ENCODE measurements at regions not wholly inside any gene's neighbourhood (a gene's known extent, or its start where the extent isn't known, plus 50 kb on each side); places are given as distances from the start of the nearest gene placed in this dataset.

DNA sequence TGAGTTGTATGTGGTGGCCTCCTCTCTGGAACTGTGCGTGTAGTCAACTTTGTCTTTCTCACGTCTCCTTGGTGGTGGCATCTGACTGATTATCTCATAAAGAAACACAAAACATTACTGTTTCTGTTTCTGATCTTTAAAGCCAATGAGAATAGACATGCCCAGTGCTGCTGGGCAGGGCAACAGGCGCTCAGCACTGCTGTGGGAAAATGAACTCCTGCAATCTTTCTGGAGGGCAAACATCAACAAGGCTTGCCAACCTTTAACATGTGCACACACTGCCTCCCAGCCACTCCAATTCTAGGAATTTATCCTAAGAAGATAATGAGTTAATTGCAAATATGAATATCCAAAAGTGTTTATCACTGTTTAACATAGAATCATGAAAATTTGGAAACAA is 106.3 kb upstream of the CD93 start:
- TF ChIP-seq SP1 (IDR thresholded peaks at IDR 0.05): no peak
- no peak for TF ChIP-seq TARDBP (IDR thresholded peaks at IDR 0.05)
- no peak for TF ChIP-seq ELF4 (IDR thresholded peaks at IDR 0.05)
- no peak for TF ChIP-seq SUZ12 (IDR thresholded peaks at IDR 0.05)
- TF ChIP-seq BHLHE40 (IDR thresholded peaks at IDR 0.05; ENCODE audit: borderline replicate concordance): no peak
- TF ChIP-seq FOXA1 (IDR thresholded peaks at IDR 0.05): no peak
- TF ChIP-seq CTBP1 (IDR thresholded peaks at IDR 0.05; ENCODE audit: borderline replicate concordance): no peak
- TF ChIP-seq NFRKB (IDR thresholded peaks at IDR 0.05): no peak
- TF ChIP-seq HDGF (IDR thresholded peaks at IDR 0.05; ENCODE audit: borderline replicate concordance): no peak

Measured in HEK293T (cell line).